ENCODE measurements at regions not wholly inside any gene's neighbourhood (a gene's known extent, or its start where the extent isn't known, plus 50 kb on each side); places are given as distances from the start of the nearest gene placed in this dataset.

DNA sequence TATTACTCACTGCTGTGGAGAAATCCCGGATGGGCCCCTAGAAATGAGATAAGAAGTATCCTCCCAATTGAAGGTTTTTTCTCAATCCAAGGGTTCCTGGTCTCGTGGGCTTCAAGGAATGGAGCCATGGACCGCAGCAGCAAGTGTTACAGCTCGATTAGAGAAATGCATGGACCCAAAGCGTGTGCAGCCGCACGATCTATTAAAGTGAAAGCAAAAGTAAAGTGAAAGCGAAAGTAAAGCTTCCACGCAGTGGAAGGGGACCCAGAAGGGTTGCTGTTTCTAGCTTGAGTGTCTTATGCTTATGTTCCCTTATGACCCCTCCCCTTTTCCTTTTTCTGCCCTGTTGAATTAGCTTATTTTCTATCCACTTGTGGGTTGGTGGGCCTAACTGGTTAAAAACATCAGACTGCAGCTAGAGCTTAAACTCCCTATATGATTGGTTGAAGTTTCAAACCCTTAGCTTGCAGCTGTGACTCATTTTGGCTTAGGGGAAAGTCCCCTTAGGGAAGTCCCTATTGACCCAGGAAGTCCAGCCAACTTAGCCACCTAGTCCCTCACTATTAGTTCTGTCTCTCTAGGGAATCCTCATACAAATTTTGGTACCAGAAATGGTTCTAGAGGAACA, 1111.8 kb downstream of the TAF11L14 start:
- TF ChIP-seq, protein P1, sequence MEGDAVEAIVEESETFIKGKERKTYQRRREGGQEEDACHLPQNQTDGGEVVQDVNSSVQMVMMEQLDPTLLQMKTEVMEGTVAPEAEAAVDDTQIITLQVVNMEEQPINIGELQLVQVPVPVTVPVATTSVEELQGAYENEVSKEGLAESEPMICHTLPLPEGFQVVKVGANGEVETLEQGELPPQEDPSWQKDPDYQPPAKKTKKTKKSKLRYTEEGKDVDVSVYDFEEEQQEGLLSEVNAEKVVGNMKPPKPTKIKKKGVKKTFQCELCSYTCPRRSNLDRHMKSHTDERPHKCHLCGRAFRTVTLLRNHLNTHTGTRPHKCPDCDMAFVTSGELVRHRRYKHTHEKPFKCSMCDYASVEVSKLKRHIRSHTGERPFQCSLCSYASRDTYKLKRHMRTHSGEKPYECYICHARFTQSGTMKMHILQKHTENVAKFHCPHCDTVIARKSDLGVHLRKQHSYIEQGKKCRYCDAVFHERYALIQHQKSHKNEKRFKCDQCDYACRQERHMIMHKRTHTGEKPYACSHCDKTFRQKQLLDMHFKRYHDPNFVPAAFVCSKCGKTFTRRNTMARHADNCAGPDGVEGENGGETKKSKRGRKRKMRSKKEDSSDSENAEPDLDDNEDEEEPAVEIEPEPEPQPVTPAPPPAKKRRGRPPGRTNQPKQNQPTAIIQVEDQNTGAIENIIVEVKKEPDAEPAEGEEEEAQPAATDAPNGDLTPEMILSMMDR (IDR thresholded peaks at IDR 0.05; ENCODE audit: insufficient read depth, low read length), result no peak
- no peak for TF ChIP-seq SPI1 (IDR thresholded peaks at IDR 0.05; ENCODE audit: borderline replicate concordance, low read depth)
- TF ChIP-seq, protein P2, sequence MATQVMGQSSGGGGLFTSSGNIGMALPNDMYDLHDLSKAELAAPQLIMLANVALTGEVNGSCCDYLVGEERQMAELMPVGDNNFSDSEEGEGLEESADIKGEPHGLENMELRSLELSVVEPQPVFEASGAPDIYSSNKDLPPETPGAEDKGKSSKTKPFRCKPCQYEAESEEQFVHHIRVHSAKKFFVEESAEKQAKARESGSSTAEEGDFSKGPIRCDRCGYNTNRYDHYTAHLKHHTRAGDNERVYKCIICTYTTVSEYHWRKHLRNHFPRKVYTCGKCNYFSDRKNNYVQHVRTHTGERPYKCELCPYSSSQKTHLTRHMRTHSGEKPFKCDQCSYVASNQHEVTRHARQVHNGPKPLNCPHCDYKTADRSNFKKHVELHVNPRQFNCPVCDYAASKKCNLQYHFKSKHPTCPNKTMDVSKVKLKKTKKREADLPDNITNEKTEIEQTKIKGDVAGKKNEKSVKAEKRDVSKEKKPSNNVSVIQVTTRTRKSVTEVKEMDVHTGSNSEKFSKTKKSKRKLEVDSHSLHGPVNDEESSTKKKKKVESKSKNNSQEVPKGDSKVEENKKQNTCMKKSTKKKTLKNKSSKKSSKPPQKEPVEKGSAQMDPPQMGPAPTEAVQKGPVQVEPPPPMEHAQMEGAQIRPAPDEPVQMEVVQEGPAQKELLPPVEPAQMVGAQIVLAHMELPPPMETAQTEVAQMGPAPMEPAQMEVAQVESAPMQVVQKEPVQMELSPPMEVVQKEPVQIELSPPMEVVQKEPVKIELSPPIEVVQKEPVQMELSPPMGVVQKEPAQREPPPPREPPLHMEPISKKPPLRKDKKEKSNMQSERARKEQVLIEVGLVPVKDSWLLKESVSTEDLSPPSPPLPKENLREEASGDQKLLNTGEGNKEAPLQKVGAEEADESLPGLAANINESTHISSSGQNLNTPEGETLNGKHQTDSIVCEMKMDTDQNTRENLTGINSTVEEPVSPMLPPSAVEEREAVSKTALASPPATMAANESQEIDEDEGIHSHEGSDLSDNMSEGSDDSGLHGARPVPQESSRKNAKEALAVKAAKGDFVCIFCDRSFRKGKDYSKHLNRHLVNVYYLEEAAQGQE (IDR thresholded peaks at IDR 0.05; ENCODE audit: insufficient replicate concordance, low read depth), result no peak
- TF ChIP-seq POLR2AphosphoS5 (IDR thresholded peaks at IDR 0.05; ENCODE audit: low read depth), result no peak

Measured in HL-60 (cell line).